BLaER1 treated with 17β-estradiol and CSF1 and Interleukin-3, amounts not matched to agents 10 nM and 100 nM (cell line): ENCODE measurements at regions not wholly inside any gene's neighbourhood (a gene's known extent, or its start where the extent isn't known, plus 50 kb on each side); places are given as distances from the start of the nearest gene placed in this dataset.

Experiments
- H3K27ac ChIP-seq, 11 experiments: shearing (Covaris generic); formaldehyde crosslinking; 2 replicates each; pipeline ENCODE4 v1.8.1; 2022
- H3K27me3 ChIP-seq, 11 experiments: shearing (Covaris generic); formaldehyde crosslinking; 2 replicates each; pipeline ENCODE4 v1.8.1; 2022
- H3K36me3 ChIP-seq, 11 experiments: shearing (Covaris generic); formaldehyde crosslinking; 2 replicates each; pipeline ENCODE4 v1.8.1; 2022
- H3K4me1 ChIP-seq, 10 experiments: shearing (Covaris generic); formaldehyde crosslinking; 2 replicates each; pipeline ENCODE4 v1.8.1; 2022
- H3K4me2 ChIP-seq, 11 experiments: shearing (Covaris generic); formaldehyde crosslinking; 2 replicates each; pipeline ENCODE4 v1.8.1; 2022
- H3K4me3 ChIP-seq, 10 experiments: shearing (Covaris generic); formaldehyde crosslinking; 2 replicates each; pipeline ENCODE4 v1.8.1; 2022
- H3K9ac ChIP-seq, 11 experiments: shearing (Covaris generic); formaldehyde crosslinking; 2 replicates each; pipeline ENCODE4 v1.8.1; 2022
- H3K9me3 ChIP-seq, 11 experiments: shearing (Covaris generic); formaldehyde crosslinking; replicated peaks in 1 of 11; 2 replicates each; pipeline ENCODE4 v1.8.1; 2022
- H4K20me1 ChIP-seq, 11 experiments: shearing (Covaris generic); formaldehyde crosslinking; 2 replicates each; pipeline ENCODE4 v1.8.1; 2022
- Cebpa-rat ChIP-seq, 11 experiments: shearing (Covaris generic); IDR thresholded peaks; 2 replicates each; pipeline ENCODE4 v1.8.1; 2022

GRCh38 chr5:166062094-166062493, 2229.4 kb upstream of the WWC1 start:
- Histone ChIP-seq H3K27ac (no peak overlapping the region), H3K27me3 (no peaks in the 10 kb centered on the region), H3K4me2 (peak overlapping the region in 6 of 11 experiments; percentile 37 to 70 (median 65); a peak in 7 of 22 replicates), H3K9ac (no peak overlapping the region), H3K4me1 (peaks cover 11 to 53% (median 24%) of the 10 kb centered on the region in 10 experiments; a peak in 19 of 20 replicates), H3K4me3 (no peak overlapping the region), H3K9me3 (peaks cover 0 to 25% (median 5%) of the 10 kb centered on the region in 11 experiments; a peak in 10 of 22 replicates), H4K20me1 (no peaks in the 10 kb centered on the region), H3K36me3 (no peaks in the 10 kb centered on the region)
- TF ChIP-seq Cebpa-rat (IDR thresholded peaks at IDR 0.05), result no peak

DNA sequence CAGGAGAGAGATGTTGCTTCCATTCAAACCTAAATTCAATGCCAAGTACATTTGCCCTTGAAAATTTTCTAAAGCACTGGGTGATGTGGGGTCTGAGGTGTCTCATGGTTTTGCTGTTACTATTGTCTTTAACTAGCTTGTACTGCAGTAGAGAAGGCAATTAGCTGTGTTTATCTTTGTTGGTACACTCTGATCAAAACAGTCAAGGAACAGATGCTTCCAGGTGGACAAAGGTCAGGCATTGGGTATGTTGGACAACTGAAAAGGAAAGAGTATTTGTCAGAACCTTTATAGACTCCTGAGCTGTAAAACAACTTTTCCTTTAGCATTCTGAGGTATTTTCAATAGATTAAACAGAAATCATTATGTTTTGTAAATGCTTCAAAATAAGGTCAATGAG, 2228.7 kb upstream of the WWC1 start:
- H3K9ac ChIP-seq, result no peak overlapping the region
- peak overlapping the region; percentile 2 to 76 (median 59); a peak in 20 of 22 replicates for H3K4me2 ChIP-seq
- H4K20me1 ChIP-seq, result no peaks in the 10 kb centered on the region
- peak overlapping the region in 5 of 11 experiments; percentile 13 to 52 (median 28); a peak in 5 of 22 replicates for H3K27ac ChIP-seq
- H3K27me3 ChIP-seq, result no peaks in the 10 kb centered on the region
- no peak overlapping the region; a peak in 1 of 20 replicates for H3K4me3 ChIP-seq
- no peaks in the 10 kb centered on the region for H3K36me3 ChIP-seq
- H3K9me3 ChIP-seq, result peaks cover 0 to 25% (median 5%) of the 10 kb centered on the region in 11 experiments; a peak in 10 of 22 replicates
- peaks cover 8 to 47% (median 23%) of the 10 kb centered on the region in 10 experiments; a peak in 19 of 20 replicates for H3K4me1 ChIP-seq
- no peak for TF ChIP-seq Cebpa-rat (IDR thresholded peaks at IDR 0.05)

DNA sequence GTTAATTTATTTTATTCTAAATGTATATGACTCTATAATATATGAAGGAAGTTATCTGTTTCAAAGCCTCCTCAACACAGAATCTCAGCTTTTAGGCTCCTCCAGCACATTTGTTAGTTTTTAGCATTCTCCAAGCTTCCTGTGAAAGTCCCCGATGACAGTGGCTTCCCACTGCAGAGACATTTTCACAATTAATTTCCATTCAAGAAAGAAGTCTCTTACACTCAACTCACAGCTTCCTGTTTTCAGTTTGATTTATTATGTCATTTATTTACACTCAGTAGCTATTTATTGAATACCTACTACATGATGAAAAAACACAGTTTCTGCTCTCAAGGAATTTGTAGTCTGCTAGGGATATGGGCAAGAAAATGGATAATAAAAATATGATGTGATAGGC, 2228.2 kb upstream of the WWC1 start:
- Histone ChIP-seq H3K27ac (peak overlapping the region in 5 of 11 experiments; percentile 13 to 52 (median 28); a peak in 5 of 22 replicates), H3K27me3 (no peaks in the 10 kb centered on the region), H4K20me1 (no peaks in the 10 kb centered on the region), H3K36me3 (no peaks in the 10 kb centered on the region), H3K9ac (no peak overlapping the region), H3K4me1 (peaks cover 8 to 46% (median 23%) of the 10 kb centered on the region in 10 experiments; a peak in 19 of 20 replicates), H3K4me2 (peak overlapping the region; percentile 2 to 76 (median 59); a peak in 20 of 22 replicates), H3K9me3 (peaks cover 0 to 24% (median 5%) of the 10 kb centered on the region in 11 experiments; a peak in 10 of 22 replicates), H3K4me3 (no peak overlapping the region; a peak in 1 of 20 replicates)
- no peak for TF ChIP-seq Cebpa-rat (IDR thresholded peaks at IDR 0.05)

GRCh38 chr5:166068547-166069335, 2222.7 kb upstream of the WWC1 start:
- Histone ChIP-seq H3K27me3 (no peaks in the 10 kb centered on the region), H3K36me3 (no peaks in the 10 kb centered on the region), H3K4me2 (peak overlapping the region in 4 of 11 experiments; percentile 1 to 31 (median 20); a peak in 1 of 22 replicates), H3K27ac (no peak overlapping the region), H3K9ac (no peak overlapping the region), H3K4me3 (no peak overlapping the region), H3K4me1 (peaks cover 3 to 58% (median 41%) of the 10 kb centered on the region in 10 experiments; a peak in 18 of 20 replicates), H4K20me1 (no peaks in the 10 kb centered on the region), H3K9me3 (peaks cover 0 to 11% (median 0%) of the 10 kb centered on the region in 11 experiments; a peak in 6 of 22 replicates)
- TF ChIP-seq Cebpa-rat (IDR thresholded peaks at IDR 0.05), result no peak

GRCh38 chr5:166073901-166074581, 2217.4 kb upstream of the WWC1 start:
- Histone ChIP-seq H3K27me3 (no peaks in the 10 kb centered on the region), H3K36me3 (no peaks in the 10 kb centered on the region), H3K27ac (peak overlapping the region in 10 of 11 experiments; percentile 29 to 74 (median 58); a peak in 11 of 22 replicates), H3K9ac (no peak overlapping the region), H3K4me2 (peak overlapping the region; percentile 39 to 71 (median 65); a peak in 21 of 22 replicates), H3K4me1 (peaks cover 22 to 84% (median 67%) of the 10 kb centered on the region in 10 experiments), H4K20me1 (no peaks in the 10 kb centered on the region), H3K9me3 (peaks cover 0 to 6% (median 0%) of the 10 kb centered on the region in 11 experiments; a peak in 2 of 22 replicates), H3K4me3 (no peak overlapping the region)
- TF ChIP-seq Cebpa-rat (IDR thresholded peaks at IDR 0.05), result no peak

DNA sequence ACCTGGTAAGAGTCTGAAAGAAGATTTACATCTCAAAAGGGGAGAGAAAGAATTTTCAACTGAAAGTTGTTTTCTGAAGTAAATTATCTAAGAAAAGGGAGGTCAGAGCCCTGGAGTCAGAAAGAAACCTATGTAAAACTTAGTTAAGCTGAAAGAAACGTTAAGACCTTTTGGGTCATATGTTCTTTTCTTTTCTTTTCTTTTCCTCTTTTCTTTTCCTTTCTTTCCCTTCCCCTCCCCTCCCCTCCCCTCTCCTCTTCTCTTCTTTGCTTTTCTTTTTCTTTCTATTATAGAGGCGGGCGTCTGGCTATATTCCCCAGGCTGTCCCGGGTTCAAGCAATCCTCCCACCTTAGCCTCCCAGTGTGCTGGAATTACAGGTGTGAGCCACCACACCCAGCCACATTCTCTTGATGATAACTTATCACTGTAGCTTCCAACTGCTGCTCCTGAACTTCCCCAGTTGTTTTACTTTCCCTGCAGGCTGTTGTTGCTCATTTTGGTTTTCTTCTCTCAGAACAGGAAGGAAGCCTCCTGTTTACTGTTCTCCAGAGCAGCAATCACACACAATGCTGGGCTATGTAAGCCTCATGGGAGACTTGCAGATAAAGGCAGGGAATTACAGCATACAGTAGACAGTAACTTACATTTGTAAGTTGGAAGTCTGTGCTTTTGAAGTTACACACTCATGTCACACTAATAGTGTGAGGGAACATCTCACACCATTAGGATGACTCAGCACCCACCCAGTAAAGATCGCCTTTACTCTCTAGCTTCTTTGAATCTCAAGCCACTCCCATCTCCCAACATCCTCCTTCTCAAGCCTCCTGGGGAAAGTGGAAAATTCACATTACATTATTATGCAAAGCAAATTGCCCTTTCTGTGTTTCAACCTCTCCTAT, 2216.6 kb upstream of the WWC1 start:
- H3K4me3 ChIP-seq, result peak overlapping the region in 2 of 10 experiments; percentile 15 to 17; a peak in 1 of 20 replicates
- no peaks in the 10 kb centered on the region for H3K27me3 ChIP-seq
- H4K20me1 ChIP-seq, result no peaks in the 10 kb centered on the region
- H3K36me3 ChIP-seq, result no peaks in the 10 kb centered on the region
- H3K9me3 ChIP-seq, result peaks cover 0 to 4% (median 0%) of the 10 kb centered on the region in 11 experiments; a peak in 2 of 22 replicates
- peak overlapping the region in 8 of 11 experiments; percentile 0 to 57 (median 39); a peak in 10 of 22 replicates for H3K9ac ChIP-seq
- H3K4me1 ChIP-seq, result peaks cover 22 to 77% (median 62%) of the 10 kb centered on the region in 10 experiments
- peak overlapping the region in 10 of 11 experiments; percentile 29 to 74 (median 58); a peak in 18 of 22 replicates for H3K27ac ChIP-seq
- TF ChIP-seq Cebpa-rat (IDR thresholded peaks at IDR 0.05), result no peak
- peak overlapping the region; percentile 39 to 71 (median 65) for H3K4me2 ChIP-seq

DNA sequence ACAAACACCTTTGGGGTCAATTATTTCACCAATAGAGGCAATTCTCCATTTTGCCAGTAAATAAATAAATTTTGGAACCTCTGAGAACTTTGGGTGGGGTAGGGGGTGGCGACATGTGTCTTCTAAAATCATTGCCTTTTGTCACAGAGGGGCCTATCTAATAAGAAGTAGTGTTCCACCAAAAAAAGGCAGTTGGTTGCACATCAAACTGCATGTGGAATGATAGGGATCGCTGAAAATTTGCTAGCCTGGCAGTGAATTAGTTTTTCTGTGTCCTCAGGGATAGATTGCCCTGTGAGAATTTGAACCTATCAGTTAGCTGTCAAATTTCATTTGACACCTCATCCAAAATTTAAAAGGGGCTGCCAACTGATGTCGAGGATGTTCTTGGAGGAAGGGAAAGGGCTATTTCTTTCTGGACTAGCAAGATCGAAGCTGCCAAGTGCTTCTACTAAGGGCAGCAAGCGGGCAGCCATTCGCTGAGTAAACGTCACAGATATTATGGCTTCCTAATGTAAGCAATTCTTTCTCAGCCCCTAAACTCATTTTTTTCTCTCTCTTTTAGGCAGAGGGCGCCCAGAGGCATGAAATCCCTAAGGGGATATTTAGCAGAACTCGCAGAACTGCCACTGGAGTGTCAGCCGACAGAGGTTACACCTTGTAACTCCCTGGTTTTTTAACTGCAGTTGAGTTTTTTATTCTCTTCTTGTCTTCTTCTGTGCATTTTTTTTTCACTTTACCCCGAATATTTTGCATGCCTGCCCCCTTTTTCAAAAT, 2208.1 kb upstream of the WWC1 start:
- H3K9ac ChIP-seq, result peak overlapping the region in 2 of 11 experiments; percentile 26 to 27; a peak in 2 of 22 replicates
- H3K36me3 ChIP-seq, result no peaks in the 10 kb centered on the region
- no peak overlapping the region for H3K27ac ChIP-seq
- peaks cover 9 to 23% (median 16%) of the 10 kb centered on the region in 10 experiments; a peak in 16 of 20 replicates for H3K4me1 ChIP-seq
- peak overlapping the region; percentile 38 to 86 (median 68) for H3K4me2 ChIP-seq
- peaks cover 0 to 4% (median 0%) of the 10 kb centered on the region in 11 experiments; a peak in 1 of 22 replicates for H3K9me3 ChIP-seq
- no peaks in the 10 kb centered on the region for H3K27me3 ChIP-seq
- no peak for TF ChIP-seq Cebpa-rat (IDR thresholded peaks at IDR 0.05)
- H3K4me3 ChIP-seq, result peak overlapping the region in 2 of 10 experiments; percentile 17 to 23; a peak in 2 of 20 replicates
- H4K20me1 ChIP-seq, result no peaks in the 10 kb centered on the region
